ENCODE measurements at regions not wholly inside any gene's neighbourhood (a gene's known extent, or its start where the extent isn't known, plus 50 kb on each side); places are given as distances from the start of the nearest gene placed in this dataset.
"Not testable (repeated sequence)": the region's sequence is repeated elsewhere in the genome, so short reads cannot be mapped to it uniquely, and the experiment has no call there.

DNA sequence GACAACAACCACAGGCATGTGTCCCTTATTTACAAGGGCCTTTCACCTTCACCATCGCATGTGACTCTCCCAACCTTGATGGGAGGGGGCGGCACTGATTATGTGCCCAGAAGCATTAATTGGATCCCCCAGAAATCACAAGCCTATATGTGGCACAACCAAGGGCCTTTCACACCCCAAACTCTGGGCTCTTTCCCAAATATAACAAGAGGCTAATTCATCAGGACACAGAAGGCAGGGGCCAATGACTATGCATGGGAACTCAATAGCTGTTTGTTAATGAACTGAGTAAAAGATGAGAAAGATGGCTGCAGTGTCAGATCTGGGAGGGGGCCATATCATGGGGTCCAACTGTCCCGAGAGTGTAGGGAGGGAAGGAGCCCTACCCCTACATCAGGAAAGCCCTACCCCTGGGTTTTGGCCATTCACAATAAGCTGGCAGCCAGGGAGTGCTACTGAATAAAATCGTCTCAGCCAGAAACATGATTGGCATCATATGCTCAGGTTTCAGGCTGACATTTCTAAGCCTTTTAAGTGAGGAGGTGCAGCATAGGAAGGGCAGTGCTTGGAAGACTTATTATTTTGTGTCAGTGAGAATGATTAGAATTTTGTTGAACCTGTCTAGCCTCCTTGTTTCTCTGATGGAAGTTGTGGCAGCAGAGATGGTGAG, 814.4 kb upstream of the AMELY start:
- DNase-seq (ENCODE audit: low spot score) = no peak

DNA sequence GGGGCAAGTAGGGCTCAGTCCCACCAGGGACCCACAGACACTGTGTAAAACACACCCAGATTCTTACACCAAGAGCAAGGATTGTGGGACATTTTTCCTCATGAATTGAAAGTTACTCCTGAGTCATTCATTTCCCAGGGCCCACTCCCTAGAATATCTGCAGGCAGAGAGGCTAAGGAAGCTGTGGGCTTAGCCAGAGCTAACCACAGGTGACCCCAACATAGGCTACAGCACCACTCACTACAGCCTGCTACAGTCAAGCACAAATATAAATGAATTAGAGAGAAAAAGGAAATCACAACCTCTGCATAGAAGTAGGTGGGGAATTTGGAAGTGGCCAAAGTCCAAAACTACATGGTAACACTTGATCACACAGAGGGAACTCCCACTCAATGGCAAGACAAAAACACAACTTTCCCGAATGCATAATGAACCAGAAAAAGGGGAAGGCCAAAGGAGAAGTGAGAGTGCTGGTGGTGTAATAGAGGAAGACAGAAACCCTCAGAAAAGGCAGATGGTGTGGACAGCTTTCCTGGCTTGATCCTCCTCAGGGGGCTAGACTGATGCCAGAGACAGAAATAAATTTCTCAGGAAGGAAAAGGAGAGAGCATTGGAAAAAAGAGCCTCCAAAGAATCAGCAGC, 812.6 kb upstream of the AMELY start:
- DNase-seq (ENCODE audit: low spot score) = peak; percentile 0

DNA sequence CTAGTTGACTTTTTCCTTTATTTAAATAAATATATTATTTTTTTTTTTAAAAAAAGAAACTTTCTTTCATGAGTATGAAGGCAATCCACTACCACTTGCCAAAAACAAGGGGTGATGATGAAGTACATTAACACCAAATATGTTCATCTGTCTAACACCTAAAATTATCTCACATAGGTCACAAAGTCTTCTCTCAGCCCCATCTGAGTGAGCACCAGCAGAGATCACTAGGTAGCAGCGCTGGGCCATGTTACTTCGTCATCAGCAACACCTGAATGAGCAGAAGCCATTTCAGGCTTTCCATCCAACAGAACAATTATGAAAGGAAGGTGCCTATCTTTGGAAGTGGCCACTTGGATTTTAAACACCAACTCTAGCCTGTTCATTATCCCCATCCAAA, 811.6 kb upstream of the AMELY start:
- DNase-seq (ENCODE audit: low spot score) = no peak

DNA sequence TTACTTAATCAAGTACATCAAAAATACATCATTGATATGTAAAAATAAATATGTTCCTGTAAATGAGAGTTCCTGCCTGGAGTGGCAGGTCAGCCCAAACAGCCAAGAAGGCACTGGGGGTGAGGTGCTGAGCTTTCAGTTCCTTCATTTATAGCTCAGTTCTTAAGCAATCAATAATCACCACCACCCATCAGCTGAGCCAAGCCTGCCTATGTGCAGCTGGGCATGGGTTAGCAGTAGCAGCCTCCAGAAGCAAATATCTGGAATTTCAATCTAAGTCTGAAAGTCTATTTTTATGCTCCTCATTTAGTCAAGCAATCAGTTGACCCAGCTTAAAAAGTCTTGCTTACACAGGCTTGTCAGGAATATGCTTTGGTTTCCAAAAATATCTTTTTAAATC, 811.0 kb upstream of the AMELY start:
- no peak for DNase-seq (ENCODE audit: low spot score)

DNA sequence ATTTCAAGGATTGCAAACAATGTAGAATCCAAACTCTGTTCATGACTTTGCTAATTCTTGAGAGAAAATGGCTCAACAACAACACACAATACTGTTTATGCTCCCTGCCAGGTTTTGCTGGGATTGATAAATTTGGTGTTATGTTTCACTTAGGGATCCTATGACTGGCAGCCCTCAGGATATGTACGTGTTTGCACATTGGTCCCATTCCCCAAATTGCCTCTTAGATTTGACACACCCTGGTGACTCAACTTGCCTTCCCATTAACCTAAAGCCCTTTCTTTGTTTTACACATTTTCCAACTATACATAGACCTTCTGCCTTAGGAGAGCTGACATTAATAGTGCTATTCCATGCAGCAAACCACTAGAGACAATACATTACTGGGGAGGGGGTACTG, 809.4 kb upstream of the AMELY start:
- no peak for DNase-seq (ENCODE audit: low spot score)

DNA sequence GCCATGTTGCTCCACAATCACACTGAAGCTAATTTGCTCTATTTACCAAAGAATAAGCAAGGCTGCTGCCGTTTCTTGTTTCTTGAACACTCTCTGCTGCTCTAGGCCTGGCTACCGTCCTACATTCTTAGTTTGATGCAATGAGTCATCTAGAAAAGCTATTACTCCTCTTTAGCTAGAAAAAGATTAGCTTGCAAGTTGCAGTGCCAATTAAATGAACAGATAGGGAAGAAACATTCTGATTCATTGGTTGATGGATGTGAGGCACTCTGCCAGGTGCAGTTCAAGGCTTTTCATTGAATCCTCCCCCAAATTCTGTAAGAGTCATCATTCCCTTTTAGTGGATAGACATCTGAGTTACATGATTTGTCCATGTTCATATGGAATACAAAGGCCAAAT, 807.7 kb upstream of the AMELY start:
- DNase-seq (ENCODE audit: low spot score) = no peak

DNA sequence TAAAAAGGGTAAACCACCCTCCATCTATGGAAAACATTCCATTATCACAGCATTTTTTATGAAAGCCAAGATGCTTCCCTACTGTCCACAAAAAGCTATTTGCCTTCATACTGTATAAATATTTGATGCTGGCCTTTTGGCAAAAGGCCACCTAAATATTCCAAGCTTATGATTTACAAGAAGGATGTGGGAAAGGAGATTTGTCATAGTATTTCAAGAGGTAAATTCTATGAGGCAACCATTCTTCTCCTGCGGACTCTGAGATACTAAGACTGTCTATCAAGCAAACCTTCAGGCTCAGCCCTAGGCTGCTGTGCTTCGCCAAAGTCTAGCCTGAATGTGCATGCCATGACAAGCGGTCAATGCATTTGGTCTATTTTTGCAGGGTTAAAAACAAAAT, 807.1 kb upstream of the AMELY start:
- no peak for DNase-seq (ENCODE audit: low spot score)

DNA sequence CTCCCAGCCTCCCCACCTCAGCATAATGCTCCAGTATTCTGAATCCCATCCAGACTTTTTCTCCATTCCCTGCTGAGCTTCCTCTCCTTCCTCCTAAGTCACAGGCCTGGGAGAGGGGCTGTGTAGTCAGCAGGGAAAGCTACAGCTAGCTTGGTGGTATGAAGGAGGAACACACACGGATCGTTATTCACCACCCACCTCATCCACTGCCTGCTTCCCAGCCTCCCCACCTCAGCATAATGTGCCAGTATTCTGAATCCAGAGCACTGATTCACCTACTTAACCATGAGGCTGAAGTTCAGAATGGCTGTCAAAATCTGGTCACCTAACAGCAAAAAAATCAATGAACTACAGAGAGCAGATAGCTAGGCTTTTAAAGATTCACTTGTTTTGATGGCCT, 806.6 kb upstream of the AMELY start:
- no peak for DNase-seq (ENCODE audit: low spot score)

DNA sequence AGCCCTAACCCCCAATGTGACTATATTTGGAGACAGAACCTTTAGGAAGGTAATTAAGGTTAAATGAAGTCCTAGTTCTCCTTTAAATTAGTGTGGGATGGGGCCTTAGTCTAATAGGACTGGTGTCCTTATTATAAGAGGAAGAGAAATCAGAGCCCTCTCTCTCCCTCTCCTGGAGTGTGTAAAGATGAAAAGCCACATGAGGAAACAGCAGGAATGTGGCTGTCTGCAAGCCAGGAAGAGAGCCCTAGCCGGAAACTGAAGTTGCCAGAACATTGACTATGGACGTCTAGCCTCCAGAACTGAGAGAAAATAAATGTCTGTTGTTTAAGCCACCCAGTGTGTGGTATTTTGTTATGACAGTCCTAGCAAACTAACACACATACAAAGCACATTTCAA, 802.9 kb upstream of the AMELY start:
- DNase-seq (ENCODE audit: low spot score) = no peak

DNA sequence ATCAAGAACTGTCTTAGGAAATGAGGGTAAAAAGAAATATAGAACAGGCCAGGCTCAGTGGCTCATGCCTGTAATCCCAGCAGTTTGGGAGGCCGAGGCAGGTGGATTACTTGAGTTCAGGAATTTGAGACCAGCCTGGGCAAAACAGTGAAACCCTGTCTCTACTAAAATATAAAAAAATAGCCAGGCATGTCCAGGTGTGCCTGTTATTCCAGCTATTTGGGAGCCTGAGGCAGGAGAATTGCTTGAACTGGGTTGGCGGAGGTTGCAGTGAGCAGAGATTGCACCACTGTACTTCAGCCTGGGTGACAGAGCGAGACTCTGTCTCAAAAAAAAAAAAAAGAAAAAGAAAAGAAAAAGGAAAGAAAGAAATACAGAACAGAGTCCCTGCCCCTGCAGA, 802.2 kb upstream of the AMELY start:
- not testable (repeated sequence) for DNase-seq (ENCODE audit: low spot score)

DNA sequence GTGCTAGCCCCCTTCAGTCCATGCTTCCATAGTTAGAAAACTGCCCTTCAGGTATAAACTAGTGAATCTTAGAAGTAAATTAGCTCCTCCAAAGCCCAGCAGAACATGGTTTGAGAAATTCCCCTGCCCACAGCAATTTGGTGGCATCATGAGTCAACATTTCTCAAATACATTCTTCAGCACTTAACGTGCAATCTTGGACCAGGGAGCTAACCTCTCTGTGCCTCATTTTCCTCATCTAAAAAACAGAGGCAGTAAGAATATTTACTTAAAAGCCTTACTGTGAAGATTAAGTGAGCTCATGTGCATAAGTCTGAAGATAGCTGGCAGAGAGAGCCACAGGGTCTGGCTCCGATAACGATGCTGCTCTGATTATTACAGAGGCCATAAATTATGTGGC, 800.7 kb upstream of the AMELY start:
- no peak for DNase-seq (ENCODE audit: low spot score)

DNA sequence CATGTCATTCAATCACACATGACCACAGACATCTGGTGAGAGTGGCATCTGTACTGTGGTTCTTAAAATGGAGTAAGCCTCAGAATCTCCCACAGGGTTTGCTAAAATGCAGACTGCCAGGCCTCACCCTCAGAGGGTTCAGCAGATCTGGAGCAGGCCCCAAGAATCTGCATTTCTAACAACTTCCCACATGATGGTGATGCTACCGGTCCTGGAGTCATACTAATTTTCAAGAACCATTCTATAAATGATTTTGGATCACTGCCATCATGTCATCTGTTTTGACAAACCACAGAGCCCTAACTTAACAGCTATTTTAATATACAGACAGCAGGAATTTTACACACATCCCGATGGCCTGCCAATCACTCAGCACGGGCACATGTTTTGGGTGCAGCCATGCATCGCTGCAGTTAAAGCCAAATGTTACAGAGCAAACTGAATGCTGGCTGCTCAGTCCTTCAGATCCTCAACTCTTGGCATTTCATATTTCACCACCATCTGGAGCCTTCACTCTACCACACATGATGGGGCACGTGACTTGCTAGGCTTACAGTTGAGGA, 792.1 kb upstream of the AMELY start:
- no peak for DNase-seq (ENCODE audit: low spot score)

DNA sequence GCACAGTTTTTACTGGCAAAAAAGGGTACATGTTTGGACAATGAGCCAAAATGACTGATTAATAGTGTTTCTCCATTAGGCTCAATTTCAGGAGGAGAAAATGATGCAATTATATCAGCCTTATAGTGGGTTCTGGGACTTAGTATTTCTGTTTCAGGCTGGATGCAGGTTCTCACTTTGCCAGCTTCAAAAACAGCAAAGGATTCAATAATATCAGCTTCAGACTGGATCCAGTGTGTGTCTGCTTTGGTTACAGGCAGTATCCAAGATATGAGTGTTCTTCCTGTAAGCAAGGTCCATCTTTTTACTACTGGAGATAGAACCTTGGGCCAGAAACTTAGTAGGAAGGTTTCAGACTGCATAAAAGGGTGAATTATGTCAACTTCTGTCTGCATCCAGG, 790.9 kb upstream of the AMELY start:
- no peak for DNase-seq (ENCODE audit: low spot score)

DNA sequence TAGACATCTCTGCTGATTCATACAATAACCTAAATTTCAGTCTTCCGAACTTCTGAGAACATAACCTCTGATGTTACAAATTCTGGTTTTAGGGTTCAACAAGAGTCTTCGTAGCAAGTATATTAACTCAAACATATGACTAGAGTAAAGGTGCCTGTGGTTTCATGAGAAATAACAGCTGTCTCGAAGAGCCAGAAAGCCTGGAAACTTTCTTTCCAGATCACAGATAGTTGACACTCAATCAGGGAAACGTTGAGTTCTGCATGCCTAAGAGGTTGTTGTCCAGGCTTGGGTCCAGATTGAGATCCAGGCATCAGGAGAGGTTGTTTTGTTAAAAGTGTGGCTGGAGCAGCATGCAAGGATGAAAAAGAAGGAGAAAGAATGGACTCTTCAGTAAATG, 790.1 kb upstream of the AMELY start:
- no peak for DNase-seq (ENCODE audit: low spot score)

DNA sequence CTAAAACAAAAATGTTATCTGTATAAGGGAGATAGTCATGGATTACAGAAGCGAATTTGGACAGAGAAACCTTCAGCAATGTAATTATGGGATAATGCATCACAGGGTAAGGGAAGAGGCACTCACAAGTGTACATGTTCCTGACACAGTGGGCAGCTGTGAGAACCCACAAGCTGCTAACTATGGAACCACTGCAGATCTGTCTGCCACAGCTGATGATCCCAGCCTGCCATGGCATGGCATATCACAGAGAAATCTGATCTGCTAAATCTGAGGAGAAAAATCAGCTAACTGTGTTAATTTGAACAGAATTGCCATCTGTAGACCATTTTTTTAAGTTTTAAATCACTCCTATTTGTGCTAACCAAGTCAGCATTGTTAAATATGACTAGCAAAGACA, 786.0 kb upstream of the AMELY start:
- DNase-seq (ENCODE audit: low spot score) = no peak

DNA sequence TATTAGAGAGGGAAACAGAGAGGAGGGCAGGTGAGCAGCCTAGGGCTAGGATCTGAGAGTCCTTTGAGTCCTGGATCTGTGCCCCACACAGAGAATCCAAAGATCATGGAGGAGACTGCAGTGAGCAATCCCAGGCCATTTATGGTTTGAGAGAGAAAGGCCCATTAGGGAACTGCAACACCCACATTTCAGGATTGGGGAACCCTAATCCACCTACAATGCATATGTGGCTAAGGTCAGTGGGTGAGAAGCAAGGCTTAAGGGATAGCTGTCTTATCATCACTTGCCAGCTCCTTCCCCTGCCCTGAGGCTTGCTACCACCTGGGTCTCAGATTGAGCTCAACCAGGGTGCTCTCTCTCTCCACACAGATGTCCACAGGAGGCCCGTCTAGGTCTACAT, 781.1 kb upstream of the AMELY start:
- DNase-seq (ENCODE audit: low spot score) = no peak

DNA sequence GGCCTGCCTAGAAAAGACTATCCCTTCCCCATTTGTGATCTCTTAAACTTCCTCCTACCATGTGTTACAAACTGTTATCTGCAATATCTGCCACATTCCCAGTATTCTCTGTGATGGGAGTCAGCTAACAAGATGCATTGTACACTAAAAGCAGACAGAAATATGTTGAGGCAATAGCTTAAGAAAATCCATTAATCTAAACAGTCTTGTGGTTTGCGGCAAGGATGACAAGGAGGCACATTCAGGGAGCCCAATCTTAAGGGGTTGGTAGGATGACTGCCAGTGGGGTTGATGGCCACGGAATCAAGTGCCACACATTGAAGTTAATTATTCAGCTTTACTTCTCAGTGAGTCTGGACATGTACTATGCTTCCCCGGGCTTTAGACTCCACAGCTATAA, 775.5 kb upstream of the AMELY start:
- no peak for DNase-seq (ENCODE audit: low spot score)

DNA sequence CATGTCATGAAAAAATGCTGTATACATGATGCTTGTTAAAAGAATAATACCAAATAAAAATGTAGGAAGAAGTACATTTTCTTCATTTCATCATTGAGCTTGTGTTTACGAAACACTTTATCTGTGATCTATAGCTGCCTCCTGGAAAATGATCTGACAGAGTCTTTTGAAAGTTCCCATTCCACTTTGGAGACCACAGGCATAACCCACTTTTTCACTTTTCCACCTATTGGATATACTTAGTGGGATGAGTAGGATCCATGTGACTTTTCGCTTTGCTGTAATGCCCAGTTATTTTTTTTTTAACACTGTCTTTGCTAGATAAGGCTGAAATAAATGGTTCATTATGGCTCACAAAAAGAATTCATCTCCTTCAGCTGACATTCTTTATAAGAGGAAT, 773.0 kb upstream of the AMELY start:
- DNase-seq (ENCODE audit: low spot score) = no peak

DNA sequence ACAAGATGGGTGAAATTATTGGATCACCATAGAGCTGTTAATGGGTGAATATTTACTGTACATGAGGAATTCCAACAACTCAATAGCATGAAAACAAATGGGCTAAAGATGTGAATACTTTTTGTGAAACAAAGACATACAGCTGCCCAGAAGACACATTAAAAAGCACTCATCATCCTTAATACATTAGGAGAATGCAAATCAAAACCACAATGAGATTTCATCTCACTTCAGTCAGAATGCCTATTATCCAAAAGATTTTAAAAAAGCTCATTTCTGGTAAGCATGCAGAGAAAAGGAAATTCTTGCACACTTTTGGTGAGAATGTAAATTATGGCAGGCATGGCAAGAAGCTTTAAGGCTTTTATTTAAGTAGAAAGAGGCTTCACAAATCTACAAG, 770.8 kb upstream of the AMELY start:
- DNase-seq (ENCODE audit: low spot score) = no peak

DNA sequence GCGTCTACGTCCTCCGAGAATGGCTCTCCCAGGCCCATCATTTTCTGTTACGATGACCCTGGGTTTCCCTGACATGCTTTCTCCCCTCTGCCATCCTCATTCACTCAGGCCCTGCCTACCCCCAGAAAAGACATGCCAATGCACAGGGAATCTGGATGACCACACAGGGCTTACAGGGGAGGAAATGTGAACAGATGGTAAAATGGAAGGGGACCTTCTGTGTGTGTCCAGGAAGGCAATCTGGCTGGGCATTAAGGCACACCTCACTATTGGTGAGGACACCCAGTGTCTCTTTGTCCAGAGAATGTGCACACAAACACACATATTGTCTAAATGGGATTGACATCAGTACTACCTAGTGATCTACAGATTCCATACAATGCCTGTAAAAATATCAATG, 769.9 kb upstream of the AMELY start:
- DNase-seq (ENCODE audit: low spot score) = no peak

DNA sequence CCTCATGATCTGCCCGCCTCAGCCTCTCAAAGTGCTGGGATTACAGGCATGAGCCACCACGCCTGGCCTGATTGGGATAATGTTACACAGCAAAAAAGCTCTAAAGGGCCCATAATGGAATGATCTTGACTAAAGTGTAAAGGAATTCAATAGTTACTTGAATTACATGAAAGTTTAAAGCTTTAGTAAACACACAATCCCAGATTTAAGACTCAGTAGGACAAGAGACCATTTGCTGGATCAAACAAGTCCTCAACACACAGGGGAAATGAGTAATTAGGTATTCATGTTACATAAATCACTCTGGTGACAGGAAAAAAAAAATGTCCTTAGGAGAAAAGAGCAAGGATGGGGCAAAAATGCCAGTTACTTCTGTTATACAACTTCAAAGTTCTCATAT, 762.9 kb upstream of the AMELY start:
- no peak for DNase-seq (ENCODE audit: low spot score)

DNA sequence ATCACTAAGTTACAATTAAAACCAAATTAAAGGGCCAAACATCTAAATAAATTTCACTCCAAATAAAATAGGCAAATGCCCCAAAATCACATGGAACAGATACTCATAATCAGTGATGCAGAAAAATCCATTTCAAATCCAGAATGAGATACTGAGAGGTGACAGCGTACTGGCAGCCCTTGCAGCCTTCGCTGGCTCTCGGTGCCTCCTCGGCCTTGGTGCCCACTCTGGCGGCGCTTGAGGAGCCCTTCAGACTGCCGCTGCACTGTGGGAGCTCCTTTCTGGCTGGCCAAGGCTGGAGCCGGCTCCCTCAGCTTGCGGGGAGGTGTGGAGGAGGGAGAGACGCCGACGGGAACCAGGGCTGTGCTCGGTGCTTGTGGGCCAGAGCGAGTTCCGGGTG, 761.2 kb upstream of the AMELY start:
- no peak for DNase-seq (ENCODE audit: low spot score)

DNA sequence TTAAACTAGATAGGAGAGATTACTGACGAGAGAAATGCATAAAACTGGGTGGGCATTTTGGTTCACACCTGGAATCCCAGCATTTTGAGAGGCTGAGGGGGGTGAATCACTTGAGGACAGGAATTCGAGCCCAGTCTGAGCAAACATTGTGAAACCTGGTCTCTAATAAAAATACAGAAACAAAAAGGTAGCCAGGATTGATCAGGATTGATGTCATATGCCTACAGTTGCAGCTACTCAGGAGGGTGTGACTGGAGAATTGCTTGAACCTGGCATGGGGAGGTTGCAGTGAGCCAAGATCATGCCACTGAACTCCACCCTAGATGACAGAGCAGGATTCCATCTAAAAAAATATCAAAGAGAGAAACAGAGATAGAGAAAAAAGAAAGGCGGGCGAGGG, 751.7 kb upstream of the AMELY start:
- no peak for DNase-seq (ENCODE audit: low spot score)

DNA sequence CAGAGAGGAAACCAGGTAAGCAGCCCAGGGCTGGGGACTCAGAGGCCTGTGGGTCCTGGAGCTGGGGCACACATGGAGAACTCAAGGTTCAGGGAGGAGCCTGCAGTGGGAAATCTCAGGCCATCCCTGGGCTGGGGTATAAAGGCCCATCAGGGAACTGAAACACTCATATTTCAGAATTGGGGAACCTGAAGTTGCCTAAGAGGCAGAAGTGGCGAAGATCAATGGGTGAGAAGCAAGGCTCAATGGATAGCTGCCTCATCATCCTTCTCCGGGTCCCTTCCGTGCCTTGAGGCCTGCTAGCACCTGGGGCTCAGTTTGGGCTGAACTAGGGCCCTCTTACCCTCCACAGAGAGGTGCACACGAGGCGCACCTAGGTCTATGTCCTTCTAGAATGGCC, 747.5 kb upstream of the AMELY start:
- DNase-seq (ENCODE audit: low spot score) = no peak
